Ammon's horn (tissue), 1 donor: ENCODE measurements at regions not wholly inside any gene's neighbourhood (a gene's known extent, or its start where the extent isn't known, plus 50 kb on each side); places are given as distances from the start of the nearest gene placed in this dataset.
"Not testable (repeated sequence)": the region's sequence is repeated elsewhere in the genome, so short reads cannot be mapped to it uniquely, and the experiment has no call there.

Source experiments
- DNase-seq: peaks from one replicate; pipeline ENCODE4 v3.0.0-alpha.2; 2016; ENCODE audit warnings: low spot score

DNA sequence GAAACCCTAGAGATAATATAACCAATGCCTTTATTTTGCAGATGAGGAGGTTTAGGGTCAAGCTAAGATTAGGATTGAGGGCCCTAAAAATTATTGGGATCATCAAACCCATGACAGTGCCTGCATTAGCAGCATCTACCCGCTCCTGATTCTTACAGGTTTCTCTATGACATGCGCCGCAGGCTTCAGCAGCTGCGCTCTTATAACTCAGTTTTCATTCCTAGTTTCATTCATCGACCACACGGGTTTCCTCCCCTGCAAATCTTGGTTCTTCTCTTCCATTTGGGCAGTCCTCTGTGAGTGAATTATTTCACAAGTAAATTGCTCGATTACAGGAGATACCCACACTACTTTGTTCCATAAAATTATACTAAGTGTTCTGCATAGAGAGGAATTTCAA is 137.2 kb downstream of the SLC24A2 start:
- no peak for DNase-seq

DNA sequence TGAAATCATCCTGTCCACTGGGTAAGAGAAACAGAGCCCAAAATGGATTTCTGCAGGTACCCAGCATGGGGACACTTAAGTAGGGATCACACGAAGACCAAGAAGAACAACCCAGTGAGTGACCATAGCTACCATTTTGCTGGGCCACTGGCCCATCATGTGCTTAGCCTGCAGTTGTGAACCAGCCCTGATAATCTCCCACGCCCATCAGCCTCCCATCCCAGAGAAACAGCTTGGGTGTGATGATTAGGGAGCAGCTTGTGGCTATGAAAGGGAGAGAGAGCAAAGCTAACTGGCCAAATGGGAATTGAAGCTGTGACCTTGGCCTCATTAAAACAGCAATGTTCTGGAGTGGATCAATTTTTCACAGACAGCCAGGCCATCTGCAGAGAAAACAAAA is 138.5 kb downstream of the SLC24A2 start:
- DNase-seq: no peak

- DNase-seq: no peak
Observed at GRCh38 chr9:19649336-19650041, 139.3 kb downstream of the SLC24A2 start.

- DNase-seq: peak; percentile 44
Observed at GRCh38 chr9:19648672-19649071, 140.2 kb downstream of the SLC24A2 start.

DNA sequence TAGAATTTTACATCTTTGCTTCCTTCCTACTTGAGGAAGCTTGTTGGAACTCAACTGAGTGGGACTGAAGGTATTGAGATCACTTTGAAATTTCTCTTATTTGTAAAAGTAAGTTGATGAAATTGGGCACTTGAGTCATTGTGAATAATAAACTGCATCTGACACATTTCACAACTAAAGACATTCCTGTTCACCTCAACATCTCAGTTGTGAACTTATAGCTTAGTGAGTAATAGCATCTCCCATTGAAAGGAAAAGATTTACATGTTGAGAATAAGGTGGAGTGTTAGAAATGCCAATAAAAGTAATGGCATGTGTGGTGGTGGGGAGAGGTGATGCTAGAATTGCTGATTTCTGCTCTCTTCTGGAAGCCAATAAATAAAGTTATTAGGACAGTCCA is 145.0 kb downstream of the SLC24A2 start:
- DNase-seq: no peak

DNA sequence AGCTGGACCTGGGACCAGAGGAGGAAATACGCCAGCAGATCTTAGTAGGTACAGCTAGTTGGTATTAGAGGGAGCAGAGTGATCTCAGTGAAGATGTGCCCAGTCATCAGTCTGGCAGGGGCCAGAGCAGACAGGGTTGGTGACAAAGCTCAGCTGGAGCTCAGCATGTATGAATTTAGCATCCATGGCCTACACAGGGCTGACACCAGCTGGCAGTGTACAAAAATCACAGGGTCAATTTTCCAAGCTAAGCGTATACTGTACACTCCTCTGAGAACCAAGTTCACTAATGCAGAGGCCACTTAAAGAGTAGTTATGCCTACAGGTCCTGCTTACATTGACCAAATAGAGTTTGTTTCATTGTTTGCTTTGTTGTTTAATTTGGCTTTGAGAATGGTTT is 146.6 kb downstream of the SLC24A2 start:
- DNase-seq: peak; percentile 87

GRCh38 chr9:19641046-19641445 is 147.8 kb downstream of the SLC24A2 start:
- DNase-seq: peak; percentile 57

- DNase-seq: no peak
Observed at GRCh38 chr9:19640014-19640413, 148.8 kb downstream of the SLC24A2 start.

DNA sequence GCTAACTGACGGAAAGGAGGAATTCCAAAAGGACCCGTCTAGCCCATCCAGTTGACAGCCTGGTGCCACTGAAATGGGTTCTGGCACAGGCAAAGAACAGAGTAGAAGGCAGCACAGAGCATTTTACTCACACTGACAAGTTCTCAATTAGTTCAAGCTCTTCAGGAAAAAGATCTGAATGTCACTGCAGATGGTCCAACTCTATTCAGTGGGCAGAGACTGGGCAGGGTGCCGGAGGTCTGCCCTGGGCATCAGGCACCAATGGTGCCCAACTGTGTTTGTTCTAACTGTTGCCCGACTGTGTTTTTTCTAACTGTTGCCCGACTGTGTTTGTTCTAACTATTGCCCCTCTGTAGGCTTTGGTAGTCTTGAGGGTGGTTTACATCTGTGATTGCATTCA is 151.8 kb downstream of the SLC24A2 start:
- no peak for DNase-seq

GRCh38 chr9:19634881-19635280 is 154.0 kb downstream of the SLC24A2 start:
- no peak for DNase-seq

DNA sequence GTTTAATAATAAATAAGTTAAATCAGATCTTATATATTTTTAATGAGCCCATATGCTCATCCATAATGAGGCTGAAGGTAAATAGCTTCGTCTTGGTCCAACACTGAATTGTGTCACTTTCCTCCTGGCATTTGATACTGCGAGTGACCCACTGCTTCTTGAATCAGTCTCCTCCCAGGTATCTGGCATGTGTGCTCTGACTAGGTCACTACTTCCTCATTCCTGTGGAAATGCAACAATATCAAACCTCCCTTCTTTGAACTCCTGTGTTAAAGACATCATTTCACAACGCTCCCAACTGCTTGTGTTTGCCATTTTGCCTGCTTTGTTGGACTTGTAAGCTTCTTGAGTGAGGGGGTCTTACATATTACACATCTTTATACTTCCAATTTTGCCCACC is 157.7 kb downstream of the SLC24A2 start:
- DNase-seq: no peak

DNA sequence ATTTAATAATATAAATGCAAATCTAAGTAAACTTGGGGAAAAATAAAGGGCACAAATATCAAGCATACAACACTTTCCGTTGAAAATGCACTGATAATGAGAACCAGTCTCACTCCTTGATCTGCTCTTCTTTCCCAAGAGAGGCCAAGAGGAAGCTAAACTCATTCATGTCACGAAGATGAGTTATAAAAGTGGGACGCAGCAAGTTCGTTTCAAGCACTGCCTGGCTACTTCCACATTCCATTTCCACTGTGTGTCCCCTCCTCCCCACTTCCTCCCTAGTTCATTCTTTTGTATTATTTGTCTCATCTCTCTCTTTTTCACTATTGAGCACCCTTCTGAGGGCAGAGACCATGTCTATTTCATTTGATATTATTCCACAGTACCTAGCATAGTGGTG is 158.1 kb downstream of the SLC24A2 start:
- peak; percentile 46 for DNase-seq

DNA sequence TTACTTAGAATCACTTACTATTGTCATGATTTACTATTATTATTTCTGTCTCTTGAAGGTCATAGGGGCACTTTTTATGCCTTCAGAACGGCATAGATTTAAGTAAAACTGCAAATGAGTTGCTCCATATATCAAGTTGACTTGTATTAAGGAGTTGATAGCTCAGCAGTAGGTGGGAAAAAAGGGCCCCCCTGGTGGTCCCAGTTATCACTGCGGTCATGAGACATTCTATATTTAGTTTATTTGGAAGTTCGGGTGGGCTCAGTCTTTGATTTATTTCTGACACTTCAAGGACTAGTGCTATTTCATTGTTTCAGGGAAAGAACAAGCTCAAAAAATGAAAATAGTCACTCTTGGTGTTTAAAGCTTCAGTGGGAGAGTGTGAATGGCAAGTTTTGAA is 159.3 kb downstream of the SLC24A2 start:
- DNase-seq: no peak

GRCh38 chr9:19625426-19625825 is 163.4 kb downstream of the SLC24A2 start:
- not testable (repeated sequence) for DNase-seq

DNA sequence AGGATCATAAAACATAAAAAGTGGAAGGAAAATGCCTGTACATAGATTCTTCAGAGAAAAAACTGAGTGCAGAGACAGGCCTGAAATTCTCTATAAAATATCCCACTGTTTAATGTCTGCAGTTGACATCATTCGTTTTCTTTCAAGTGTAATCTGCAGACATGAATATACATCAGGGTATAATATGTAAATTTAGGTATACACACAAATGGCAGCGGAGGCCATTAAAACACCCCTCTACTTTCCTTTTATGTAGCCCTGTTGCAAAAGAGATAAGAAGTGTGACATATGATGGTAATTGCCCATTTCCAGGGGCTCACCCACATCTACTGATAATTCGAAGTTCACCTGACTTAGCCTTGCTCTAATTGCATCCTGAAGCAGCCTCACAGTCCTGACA is 164.3 kb downstream of the SLC24A2 start:
- no peak for DNase-seq

DNA sequence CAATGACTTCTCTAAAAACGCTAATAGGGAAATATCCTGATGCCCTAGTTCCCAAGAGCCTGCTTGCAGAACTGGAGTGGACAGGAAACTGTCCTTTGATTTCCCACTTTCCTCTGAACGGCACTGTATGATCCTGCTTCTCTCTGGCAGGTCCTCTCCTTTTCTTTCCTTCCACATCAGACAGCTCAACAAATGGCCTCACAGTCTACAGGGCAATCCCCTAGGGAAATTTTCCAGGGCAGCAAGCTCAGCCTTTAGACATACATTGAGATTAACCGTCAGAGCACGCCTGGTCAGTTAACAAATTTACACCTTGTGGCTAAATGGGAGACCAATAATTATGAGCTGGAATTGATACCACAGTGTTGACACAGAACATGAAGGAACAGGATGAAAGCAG is 164.9 kb downstream of the SLC24A2 start:
- no peak for DNase-seq

- no peak for DNase-seq
Observed at GRCh38 chr9:19620326-19620725, 168.5 kb downstream of the SLC24A2 start.

DNA sequence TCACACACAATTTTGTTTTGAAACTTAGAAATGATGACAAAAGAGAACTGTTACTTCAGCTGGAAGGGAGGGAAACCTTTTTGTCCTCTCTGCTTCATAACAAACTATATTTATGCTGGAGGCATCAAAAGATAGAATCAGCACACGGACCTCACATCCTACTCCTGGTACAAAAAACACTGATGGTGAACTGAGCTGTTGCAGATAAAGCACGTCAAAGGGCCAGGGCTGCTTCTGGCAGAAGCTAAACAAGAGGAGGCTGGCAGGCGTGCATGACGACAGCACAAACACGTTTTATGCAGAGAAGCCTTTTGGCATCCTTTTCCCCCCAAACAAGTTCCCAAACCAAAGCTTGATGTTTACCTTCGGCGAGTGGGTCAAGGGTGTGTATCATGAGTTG is 169.6 kb downstream of the SLC24A2 start:
- DNase-seq: peak; percentile 75

- DNase-seq: peak; percentile 88
Observed at GRCh38 chr9:19618816-19619215, 170.0 kb downstream of the SLC24A2 start.

GRCh38 chr9:19615036-19615624 is 173.7 kb downstream of the SLC24A2 start:
- peak; percentile 62 for DNase-seq

DNA sequence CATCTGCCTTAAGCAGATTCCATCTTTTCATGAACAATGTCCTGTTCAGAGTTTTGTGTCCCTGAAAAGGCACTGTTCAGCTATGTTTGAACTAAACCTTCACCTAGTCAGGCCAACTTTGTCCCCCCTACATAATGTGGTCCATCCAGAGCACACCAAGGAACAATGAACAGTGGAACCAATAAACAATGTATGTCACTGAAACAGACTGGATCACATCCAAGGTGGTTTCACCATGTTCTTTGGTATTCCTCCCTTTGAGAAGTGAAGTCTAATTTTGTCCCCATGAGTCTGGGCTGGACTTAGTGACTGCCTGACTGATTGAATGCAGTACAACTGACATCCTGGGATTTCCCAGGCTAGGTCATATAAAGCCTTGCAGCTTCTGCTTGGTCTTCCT is 174.5 kb downstream of the SLC24A2 start:
- peak; percentile 25 for DNase-seq

GRCh38 chr9:19600538-19600937 is 188.3 kb downstream of the SLC24A2 start:
- DNase-seq: no peak

DNA sequence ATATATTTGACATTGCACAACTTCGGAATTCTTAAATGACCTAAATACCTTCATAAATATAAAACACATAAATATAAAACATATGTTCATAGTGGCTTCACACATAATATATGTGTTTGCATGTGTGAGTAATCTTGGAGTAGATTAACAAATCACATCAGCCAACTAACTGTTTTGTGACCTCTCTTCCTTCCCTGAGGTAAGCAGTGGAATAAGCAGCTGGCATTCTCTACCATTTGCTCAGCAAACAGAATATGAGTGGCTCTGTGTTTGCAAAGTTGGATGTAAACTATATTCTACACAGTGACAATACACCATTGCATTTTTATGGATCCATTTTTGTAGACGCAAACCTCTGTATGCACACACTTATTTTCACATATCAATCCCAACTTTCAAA is 189.9 kb downstream of the ACER2 start:
- no peak for DNase-seq

DNA sequence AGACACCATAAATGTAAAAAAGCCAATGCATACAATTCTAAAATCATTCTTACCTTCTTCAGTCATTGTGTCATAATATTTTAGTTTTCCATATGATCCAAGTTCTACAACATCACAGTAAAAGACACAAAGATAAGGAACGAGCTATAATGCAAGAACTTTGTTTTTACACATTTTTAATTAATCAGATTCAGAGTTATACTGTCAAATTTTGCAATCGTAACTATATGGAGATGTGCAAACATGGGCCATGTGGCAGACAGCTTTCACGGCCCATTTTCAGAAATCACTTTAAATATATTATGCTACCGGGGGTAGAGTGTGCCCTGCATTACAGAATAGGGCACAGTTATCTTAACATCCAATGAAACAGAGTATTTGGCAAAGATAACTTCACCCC is 188.4 kb downstream of the ACER2 start:
- no peak for DNase-seq
